LNCAP (cell line): ENCODE measurements at regions not wholly inside any gene's neighbourhood (a gene's known extent, or its start where the extent isn't known, plus 50 kb on each side); places are given as distances from the start of the nearest gene placed in this dataset.
A peak's percentile ranks its signal among the peaks of the same experiment; 100 is the strongest.

Source experiments
- CTCF ChIP-seq: fragments of 450-650 bp; IDR thresholded peaks from 2 replicates; pipeline ENCODE4 v1.5.1; 2017; ENCODE audit warnings: mild to moderate bottlenecking

GRCh38 chr9:81532251-81532650 lies 157.1 kb downstream of the TLE1 start:
- TF ChIP-seq CTCF = no peak

- TF ChIP-seq CTCF = no peak
Observed at GRCh38 chr9:81531511-81531910, 157.8 kb downstream of the TLE1 start.

GRCh38 chr9:81530846-81531245 lies 158.5 kb downstream of the TLE1 start:
- no peak for TF ChIP-seq CTCF

GRCh38 chr9:81530310-81530810 lies 159.0 kb downstream of the TLE1 start:
- TF ChIP-seq CTCF = no peak

GRCh38 chr9:81529556-81530193 lies 159.7 kb downstream of the TLE1 start:
- no peak for TF ChIP-seq CTCF

GRCh38 chr9:81526587-81526986 lies 162.8 kb downstream of the TLE1 start:
- no peak for TF ChIP-seq CTCF

- peak; percentile 64 for TF ChIP-seq CTCF
Observed at GRCh38 chr9:81522716-81523551, 166.4 kb downstream of the TLE1 start.
